GM21576 (cell line): ENCODE measurements at regions not wholly inside any gene's neighbourhood (a gene's known extent, or its start where the extent isn't known, plus 50 kb on each side); places are given as distances from the start of the nearest gene placed in this dataset.
"Not testable (repeated sequence)": the region's sequence is repeated elsewhere in the genome, so short reads cannot be mapped to it uniquely, and the experiment has no call there.

ENCODE experiments used
- ATAC-seq: cut with Tn5 transposase; IDR thresholded peaks from one replicate; pipeline ENCODE4 v1.9.1; 2021; ENCODE audit warnings: mild to moderate bottlenecking, moderate library complexity; ENCODE audit not compliant: unreplicated experiment

- no peak for ATAC-seq
Measured at GRCh38 chr1:243996223-243996622, 54.9 kb upstream of the ZBTB18 start.

GRCh38 chr1:243991650-243992049 is 59.4 kb upstream of the ZBTB18 start:
- no peak for ATAC-seq

GRCh38 chr1:243984788-243985187 is 66.3 kb upstream of the ZBTB18 start:
- no peak for ATAC-seq

GRCh38 chr1:243982447-243983018 is 68.5 kb upstream of the ZBTB18 start:
- no peak for ATAC-seq

GRCh38 chr1:243980471-243980870 is 70.6 kb upstream of the ZBTB18 start:
- ATAC-seq = no peak

GRCh38 chr1:243980071-243980470 is 71.0 kb upstream of the ZBTB18 start:
- ATAC-seq = no peak

- no peak for ATAC-seq
Measured at GRCh38 chr1:243979396-243979795, 71.7 kb upstream of the ZBTB18 start.

- ATAC-seq = no peak
Measured at GRCh38 chr1:243977094-243977493, 74.0 kb upstream of the ZBTB18 start.

GRCh38 chr1:243974451-243975292 is 76.4 kb upstream of the ZBTB18 start:
- ATAC-seq = no peak

GRCh38 chr1:243973169-243973568 is 77.9 kb upstream of the ZBTB18 start:
- no peak for ATAC-seq

- no peak for ATAC-seq
Measured at GRCh38 chr1:243970077-243970476, 81.0 kb upstream of the ZBTB18 start.

GRCh38 chr1:243968413-243968812 is 82.7 kb upstream of the ZBTB18 start:
- no peak for ATAC-seq

GRCh38 chr1:243964915-243965314 is 86.2 kb upstream of the ZBTB18 start:
- no peak for ATAC-seq

GRCh38 chr1:243963571-243963970 is 87.5 kb upstream of the ZBTB18 start:
- ATAC-seq = no peak

GRCh38 chr1:243962541-243962940 is 88.5 kb upstream of the ZBTB18 start:
- ATAC-seq = no peak

GRCh38 chr1:243959998-243960397 is 91.1 kb upstream of the ZBTB18 start:
- ATAC-seq = no peak

GRCh38 chr1:243957141-243957540 is 93.9 kb upstream of the ZBTB18 start:
- no peak for ATAC-seq

- ATAC-seq = no peak
Measured at GRCh38 chr1:243956450-243956849, 94.6 kb upstream of the ZBTB18 start.

GRCh38 chr1:243951207-243951606 is 99.9 kb upstream of the ZBTB18 start:
- ATAC-seq = not testable (repeated sequence)

- ATAC-seq = no peak
Measured at GRCh38 chr1:243950166-243950565, 100.1 kb upstream of the AKT3 start.

GRCh38 chr1:243946946-243947345 is 96.9 kb upstream of the AKT3 start:
- ATAC-seq = no peak

- ATAC-seq = no peak
Measured at GRCh38 chr1:243946253-243946652, 96.2 kb upstream of the AKT3 start.

GRCh38 chr1:243945727-243946126 is 95.7 kb upstream of the AKT3 start:
- no peak for ATAC-seq
